SK-N-SH (cell line): ENCODE measurements at regions not wholly inside any gene's neighbourhood (a gene's known extent, or its start where the extent isn't known, plus 50 kb on each side); places are given as distances from the start of the nearest gene placed in this dataset.

Source experiments
- CTCF ChIA-PET: fragments of 300-600, 350-600 bp; formaldehyde crosslinking; extraction: SDS; loops from one replicate; lab custom pipeline; 2021; lab: Yijun Ruan, JAX
- POLR2A ChIA-PET: fragments of 350-600 bp; sonication (Branson Sonifier 250); formaldehyde crosslinking; extraction: SDS; loops from one replicate; lab custom pipeline; 2020; ENCODE audit warnings: antibody characterized with exemption, inconsistent platforms; lab: Yijun Ruan, JAX
- DNase-seq: peaks from one replicate; pipeline ENCODE4 v3.0.0; 2012
- H2AFZ ChIP-seq: fragments of 200-600 bp; sonication (generic); 2 replicates; pipeline ENCODE4 v1.8.1; 2016; ENCODE audit warnings: antibody characterized with exemption, mild to moderate bottlenecking, low read depth
- H3F3A ChIP-seq: fragments of 200-600 bp; sonication (generic); replicated peaks from 2 replicates; pipeline ENCODE3; 2016; ENCODE audit warnings: antibody characterized with exemption, mild to moderate bottlenecking; ENCODE audit not compliant: insufficient read depth
- H3K27ac ChIP-seq, 2 experiments: fragments of 200-500 bp in 1 of 2; fragments of 200-600 bp in 1 of 2; sonication (Bioruptor generic) in 1 of 2; sonication (generic), shearing (Covaris generic) in 1 of 2; 2 replicates each; pipeline versions ENCODE4 v1.5.1 to v1.6.1; 2014 to 2016; ENCODE audit warnings: low read depth in 2 of 2, inconsistent platforms in 1 of 2, low read length in 1 of 2, mild to moderate bottlenecking in 1 of 2, mixed read lengths in 1 of 2
- H3K27me3 ChIP-seq: fragments of 200-600 bp; sonication (generic), shearing (Covaris generic); 2 replicates; pipeline ENCODE4 v1.6.1; 2016; ENCODE audit warnings: mixed run types; ENCODE audit not compliant: insufficient read depth
- H3K36me3 ChIP-seq, 2 experiments: fragments of 200-500 bp in 1 of 2; fragments of 200-600 bp in 1 of 2; sonication (Bioruptor generic) in 1 of 2; sonication (generic) in 1 of 2; replicated peaks in 1 of 2; 2 replicates each; pipeline versions ENCODE3 to v1.5.1; 2014 to 2016; ENCODE audit warnings: low read length in 1 of 2, mild to moderate bottlenecking in 1 of 2; ENCODE audit not compliant: insufficient read depth in 2 of 2, control insufficient read depth in 1 of 2
- H3K4me1 ChIP-seq, 2 experiments: fragments of 200-500 bp in 1 of 2; fragments of 200-600 bp in 1 of 2; sonication (Bioruptor generic) in 1 of 2; sonication (generic), shearing (Covaris generic) in 1 of 2; 2 replicates each; pipeline versions ENCODE4 v1.5.1 to v1.6.1; 2014 to 2016; ENCODE audit warnings: low read depth in 1 of 2, low read length in 1 of 2, mixed run types in 1 of 2; ENCODE audit not compliant: insufficient read depth in 2 of 2, control insufficient read depth in 1 of 2
- H3K4me2 ChIP-seq: fragments of 200-600 bp; sonication (generic), shearing (Covaris generic); 2 replicates; pipeline ENCODE4 v1.6.1; 2017; ENCODE audit warnings: mixed run types
- H3K4me3 ChIP-seq, 2 experiments: fragments of 200-500 bp in 1 of 2; fragments of 200-600 bp in 1 of 2; sonication (Bioruptor generic) in 1 of 2; sonication (generic), shearing (Covaris generic) in 1 of 2; 2 replicates each; pipeline versions ENCODE4 v1.5.1 to v1.8.1; 2014 to 2016; ENCODE audit warnings: low read depth in 2 of 2, inconsistent platforms in 1 of 2, low read length in 1 of 2, mild to moderate bottlenecking in 1 of 2, mixed read lengths in 1 of 2, moderate library complexity in 1 of 2
- H3K79me2 ChIP-seq: fragments of 200-600 bp; sonication (generic); 2 replicates; pipeline ENCODE4 v1.8.1; 2017; ENCODE audit warnings: mild to moderate bottlenecking; ENCODE audit not compliant: insufficient read depth
- H3K9ac ChIP-seq: fragments of 200-600 bp; sonication (generic); 2 replicates; pipeline ENCODE4 v1.6.1; 2017; ENCODE audit warnings: mixed run types
- H3K9me2 ChIP-seq: fragments of 200-600 bp; sonication (generic); 2 replicates; pipeline ENCODE4 v1.6.1; 2017; ENCODE audit warnings: mixed run types
- H3K9me3 ChIP-seq: fragments of 200-600 bp; sonication (generic); 2 replicates; pipeline ENCODE4 v1.6.1; 2017; ENCODE audit warnings: mixed run types, mild to moderate bottlenecking, moderate library complexity
- H4K20me1 ChIP-seq: fragments of 200-600 bp; sonication (generic); 2 replicates; pipeline ENCODE4 v1.6.1; 2017; ENCODE audit warnings: mild to moderate bottlenecking, mixed run types; ENCODE audit not compliant: insufficient read depth
- ELF1 ChIP-seq: IDR thresholded peaks from 2 replicates; pipeline ENCODE4 v1.4.0; 2012
- EP300 ChIP-seq, 2 experiments: IDR thresholded peaks; 2 replicates each; pipeline versions ENCODE4 v1.4.0 to v1.6.1; 2012; ENCODE audit warnings: borderline replicate concordance in 1 of 2, low read depth in 1 of 2, low read length in 1 of 2
- FOSL2 ChIP-seq: IDR thresholded peaks from 2 replicates; pipeline ENCODE4 v1.4.0; 2012; ENCODE audit warnings: low read depth, mild to moderate bottlenecking, moderate library complexity, borderline replicate concordance
- FOXM1 ChIP-seq: IDR thresholded peaks from 2 replicates; pipeline ENCODE4 v1.4.0; 2012; ENCODE audit warnings: low read depth, mild to moderate bottlenecking
- GATA2 ChIP-seq: sonication (generic); formaldehyde crosslinking; IDR thresholded peaks from 2 replicates; pipeline ENCODE4 v1.5.0; 2020; ENCODE audit warnings: mild to moderate bottlenecking, missing genetic modification reagents
- IRF3 ChIP-seq: fragments of 150-350 bp; IDR thresholded peaks from 2 replicates; pipeline ENCODE4 v1.6.1; 2016; ENCODE audit warnings: mild to moderate bottlenecking, low read depth, low read length
- MEF2A ChIP-seq: IDR thresholded peaks from 2 replicates; pipeline ENCODE4 v1.4.0; 2012; ENCODE audit warnings: low read depth, borderline replicate concordance
- NRF1 ChIP-seq: IDR thresholded peaks from 2 replicates; pipeline ENCODE4 v1.6.1; 2012; ENCODE audit warnings: low read depth, mild to moderate bottlenecking, low read length
- PBX3 ChIP-seq: IDR thresholded peaks from 2 replicates; pipeline ENCODE4; 2012
- POLR2AphosphoS5 ChIP-seq: IDR thresholded peaks from 2 replicates; pipeline ENCODE4 v1.6.1; 2012; ENCODE audit warnings: low read depth, low read length
- RCOR1 ChIP-seq: fragments of 150-350 bp; IDR thresholded peaks from 2 replicates; pipeline ENCODE4 v1.6.1; 2017; ENCODE audit warnings: antibody characterized with exemption, low read length
- RFX5 ChIP-seq: IDR thresholded peaks from 2 replicates; pipeline ENCODE4 v1.6.1; 2012; ENCODE audit warnings: mild to moderate bottlenecking, improper control_type of control experiment, low read length
- RXRA ChIP-seq: IDR thresholded peaks from 2 replicates; pipeline ENCODE4 v1.4.0; 2012; ENCODE audit warnings: low read depth, mild to moderate bottlenecking, borderline replicate concordance
- SMC3 ChIP-seq: IDR thresholded peaks from 2 replicates; pipeline ENCODE4 v1.6.1; 2012; ENCODE audit warnings: low read depth, low read length, improper control_type of control experiment
- TAF1 ChIP-seq: IDR thresholded peaks from 2 replicates; pipeline ENCODE4 v1.6.1; 2012; ENCODE audit warnings: low read depth, mild to moderate bottlenecking, low read length, moderate library complexity, borderline replicate concordance
- TCF12 ChIP-seq: IDR thresholded peaks from 2 replicates; pipeline ENCODE4 v1.4.0; 2012
- TEAD4 ChIP-seq: IDR thresholded peaks from 2 replicates; pipeline ENCODE4 v1.4.0; 2012; ENCODE audit warnings: mild to moderate bottlenecking, borderline replicate concordance; ENCODE audit not compliant: insufficient read depth
- USF2 ChIP-seq: fragments of 150-350 bp; IDR thresholded peaks from 2 replicates; pipeline ENCODE4 v1.6.1; 2017; ENCODE audit warnings: antibody characterized with exemption, low read length, low read depth, borderline replicate concordance
- WGBS: methylation state at CpG from one replicate; pipeline ENCODE4 v1.1.6; 2017; ENCODE audit warnings: low lambda C conversion rate; 5-methylcytosine and 5-hydroxymethylcytosine counted together

- TF ChIP-seq IRF3, result no peak
These were observed 297.8 kb upstream of the PIK3C3 start (continued) for GRCh38 chr18:41657189-41657588.

GRCh38 chr18:41655074-41655473 lies 300.0 kb upstream of the PIK3C3 start:
- no peaks in the 10 kb centered on the region for H3K79me2 ChIP-seq
- no peak overlapping the region for H3K4me3 ChIP-seq
- H3K4me1 ChIP-seq, result no peaks in the 10 kb centered on the region
- 0 out of 2 replicates have a peak, but pooled peaks cover 2% of the 10 kb centered on the region for H3K9me2 ChIP-seq
- no peak overlapping the region for H2AFZ ChIP-seq
- no peak for TF ChIP-seq TAF1
- TF ChIP-seq FOSL2, result no peak
- no peak for TF ChIP-seq EP300 (IDR thresholded peaks at IDR 0.05; ENCODE audit: borderline replicate concordance in 1 of 2, low read depth in 1 of 2, low read length in 1 of 2)
- TF ChIP-seq ELF1, result no peak
- TF ChIP-seq MEF2A, result no peak
- no peak for TF ChIP-seq TCF12
- TF ChIP-seq GATA2 (CRISPR knock-in tag), result no peak
- no peak for TF ChIP-seq TEAD4
- no peak for TF ChIP-seq POLR2AphosphoS5
- no peaks in the 10 kb centered on the region for H3F3A ChIP-seq
- no peaks in the 10 kb centered on the region for H4K20me1 ChIP-seq
- no peak overlapping the region for H3K9ac ChIP-seq
- ChIA-PET CTCF (interaction anchor here (0.8 to 1.1 kb wide), 2 partner anchors 12 to 91 kb away, joined by 3 read pairs; no protein-coding TSS in a partner anchor), POLR2A (no interaction called here)
- no peak overlapping the region for H3K27ac ChIP-seq
- no peaks in the 10 kb centered on the region for H3K9me3 ChIP-seq
- no peaks in the 10 kb centered on the region for H3K27me3 ChIP-seq
- no peaks in the 10 kb centered on the region for H3K36me3 ChIP-seq
- WGBS, result 85% methylated on average over 1 of the region's 1 CpG
- H3K4me2 ChIP-seq, result no peak overlapping the region
- no peak for DNase-seq

- ChIA-PET POLR2A (no interaction called here), CTCF (no interaction called here)
- DNase-seq, result no peak
These were observed 307.1 kb upstream of the PIK3C3 start for GRCh38 chr18:41647914-41648313.

More at GRCh38 chr18:41647914-41648313, 307.1 kb upstream of the PIK3C3 start:
- no peak overlapping the region for H2AFZ ChIP-seq
- H3F3A ChIP-seq, result no peaks in the 10 kb centered on the region
- no peaks in the 10 kb centered on the region for H3K9me3 ChIP-seq
- H3K27ac ChIP-seq, result peak overlapping the region in 1 of 2 experiments; percentile 94; a peak in 2 of 4 replicates
- no peak overlapping the region for H3K4me2 ChIP-seq
- H3K79me2 ChIP-seq, result no peaks in the 10 kb centered on the region
- no peaks in the 10 kb centered on the region for H3K36me3 ChIP-seq
- H3K4me1 ChIP-seq, result peaks cover 0 to 12% of the 10 kb centered on the region in 2 experiments; a peak in 3 of 4 replicates
- H3K27me3 ChIP-seq, result no peaks in the 10 kb centered on the region
- no peaks in the 10 kb centered on the region for H3K9me2 ChIP-seq
- TF ChIP-seq NRF1 (no peak), EP300 (IDR thresholded peaks at IDR 0.05; ENCODE audit: borderline replicate concordance in 1 of 2, low read depth in 1 of 2, low read length in 1 of 2) (no peak), MEF2A (no peak), RFX5 (no peak), TEAD4 (no peak), RXRA (no peak), TAF1 (no peak), USF2 (no peak), PBX3 (no peak), FOXM1 (no peak), IRF3 (no peak), RCOR1 (no peak), SMC3 (no peak)
- 58% methylated on average over 2 of the region's 2 CpGs for WGBS
- H4K20me1 ChIP-seq, result no peaks in the 10 kb centered on the region
- H3K4me3 ChIP-seq, result no peak overlapping the region
- H3K9ac ChIP-seq, result no peak overlapping the region
